GM12874 (cell line): ENCODE measurements at regions not wholly inside any gene's neighbourhood (a gene's known extent, or its start where the extent isn't known, plus 50 kb on each side); places are given as distances from the start of the nearest gene placed in this dataset.

Experiments
- TF ChIP-seq, protein P1 (sequence below): IDR thresholded peaks from 2 replicates; pipeline ENCODE4 v1.5.1; 2011; ENCODE audit warnings: low read depth, mild to moderate bottlenecking, control low read depth, low read length, moderate library complexity; ENCODE audit not compliant: insufficient read depth

DNA sequence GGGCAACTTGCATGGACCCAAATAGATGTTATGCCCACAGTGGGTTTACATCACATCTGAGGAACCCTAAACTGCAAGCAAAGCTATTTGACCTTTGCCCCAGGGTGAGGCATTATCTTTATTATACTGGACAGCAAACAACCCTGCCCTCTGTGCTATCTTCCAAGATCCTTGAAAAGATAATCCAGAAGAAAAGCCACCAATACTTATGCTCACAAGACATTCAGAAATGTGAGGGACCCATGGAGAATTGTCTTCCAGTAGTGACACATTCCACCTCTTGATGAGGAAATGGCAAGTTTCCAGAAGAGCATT, 53.0 kb upstream of the NDUFV2 start:
- TF ChIP-seq, protein P1, sequence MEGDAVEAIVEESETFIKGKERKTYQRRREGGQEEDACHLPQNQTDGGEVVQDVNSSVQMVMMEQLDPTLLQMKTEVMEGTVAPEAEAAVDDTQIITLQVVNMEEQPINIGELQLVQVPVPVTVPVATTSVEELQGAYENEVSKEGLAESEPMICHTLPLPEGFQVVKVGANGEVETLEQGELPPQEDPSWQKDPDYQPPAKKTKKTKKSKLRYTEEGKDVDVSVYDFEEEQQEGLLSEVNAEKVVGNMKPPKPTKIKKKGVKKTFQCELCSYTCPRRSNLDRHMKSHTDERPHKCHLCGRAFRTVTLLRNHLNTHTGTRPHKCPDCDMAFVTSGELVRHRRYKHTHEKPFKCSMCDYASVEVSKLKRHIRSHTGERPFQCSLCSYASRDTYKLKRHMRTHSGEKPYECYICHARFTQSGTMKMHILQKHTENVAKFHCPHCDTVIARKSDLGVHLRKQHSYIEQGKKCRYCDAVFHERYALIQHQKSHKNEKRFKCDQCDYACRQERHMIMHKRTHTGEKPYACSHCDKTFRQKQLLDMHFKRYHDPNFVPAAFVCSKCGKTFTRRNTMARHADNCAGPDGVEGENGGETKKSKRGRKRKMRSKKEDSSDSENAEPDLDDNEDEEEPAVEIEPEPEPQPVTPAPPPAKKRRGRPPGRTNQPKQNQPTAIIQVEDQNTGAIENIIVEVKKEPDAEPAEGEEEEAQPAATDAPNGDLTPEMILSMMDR: no peak
